HCT116 (cell line): ENCODE measurements at regions not wholly inside any gene's neighbourhood (a gene's known extent, or its start where the extent isn't known, plus 50 kb on each side); places are given as distances from the start of the nearest gene placed in this dataset.

Source experiments
- ATAC-seq: fragments of 200-7000 bp; cut with Tn5 transposase; 2 replicates; pipeline ENCODE4 v1.9.1; 2020; ENCODE audit warnings: mild to moderate bottlenecking, moderate library complexity
- BruUV-seq: library from RNA; stranded (reverse); fragments of 400-500 nt; replicated peaks from 2 replicates; lab custom pipeline; 2021; lab: Mats Ljungman, UMichigan
- CTCF ChIA-PET: fragments of 300-600 bp; sonication (Branson Sonifier 250); formaldehyde crosslinking; loops from one replicate; lab custom pipeline; 2021; ENCODE audit warnings: antibody characterized with exemption; lab: Charles Lee
- POLR2A ChIA-PET: fragments of 300-600, 350-600 bp; sonication (Branson Sonifier 250); formaldehyde crosslinking; loops from one replicate; lab custom pipeline; 2021; ENCODE audit warnings: antibody characterized with exemption; lab: Charles Lee
- RAD21 ChIA-PET, 2 experiments: fragments of 300-600 bp; sonication (Branson Sonifier 250); formaldehyde crosslinking; loops; one replicate each; lab custom pipeline; 2023; ENCODE audit warnings: low total read pairs in 2 of 2; ENCODE audit not compliant: uncharacterized antibody in 2 of 2, unreplicated experiment in 2 of 2, low non-redundant PET in 1 of 2; lab: Charles Lee
- DNase-seq: peaks from one replicate; pipeline ENCODE4 v3.0.0-alpha.2; 2010; ENCODE audit warnings: low read depth, low spot score
- H2AFZ ChIP-seq: fragments of 200-600 bp; shearing (Covaris generic), sonication (generic); 2 replicates; pipeline ENCODE4 v1.6.1; 2017; ENCODE audit warnings: low read depth, mixed run types, mixed read lengths, antibody characterized with exemption, low read length; ENCODE audit not compliant: poor library complexity, severe bottlenecking
- H3K27ac ChIP-seq: 2 replicates; pipeline ENCODE4 v1.5.1; 2012; ENCODE audit warnings: low read depth, low read length
- H3K27me3 ChIP-seq: fragments of 200-600 bp; sonication (generic); 2 replicates; pipeline ENCODE4 v1.6.1; 2016; ENCODE audit warnings: mixed run types, low read length, mixed read lengths; ENCODE audit not compliant: insufficient read depth
- H3K36me3 ChIP-seq, 2 experiments: fragments of 200-500 bp in 1 of 2; fragments of 200-600 bp in 1 of 2; sonication (Bioruptor generic) in 1 of 2; sonication (generic) in 1 of 2; 2 replicates each; pipeline versions ENCODE4 v1.5.1 to v1.6.1; 2014 to 2016; ENCODE audit warnings: low read length in 2 of 2, inconsistent platforms in 1 of 2, mixed read lengths in 1 of 2, mixed run types in 1 of 2; ENCODE audit not compliant: insufficient read depth in 2 of 2, control insufficient read depth in 1 of 2
- H3K4me1 ChIP-seq, 2 experiments: fragments of 200-600 bp in 1 of 2; sonication (generic) in 1 of 2; 2 replicates each; pipeline versions ENCODE4 v1.5.1 to v1.6.1; 2012 to 2017; ENCODE audit warnings: low read length in 2 of 2, inconsistent platforms in 1 of 2, mild to moderate bottlenecking in 1 of 2, mixed read lengths in 1 of 2, mixed run types in 1 of 2, moderate library complexity in 1 of 2; ENCODE audit not compliant: insufficient read depth in 2 of 2, control insufficient read depth in 1 of 2
- H3K4me2 ChIP-seq: fragments of 200-600 bp; sonication (generic); 2 replicates; pipeline ENCODE4 v1.6.1; 2017; ENCODE audit warnings: mixed run types, low read length, mixed read lengths
- H3K4me3 ChIP-seq, 2 experiments: fragments of 200-600 bp in 1 of 2; sonication (generic) in 1 of 2; replicated peaks in 1 of 2; 2 replicates each; pipeline ENCODE4 v1.5.1; 2011 to 2016; ENCODE audit warnings: low read length in 2 of 2, control low read depth in 1 of 2, low read depth in 1 of 2, mild to moderate bottlenecking in 1 of 2, mixed read lengths in 1 of 2, mixed run types in 1 of 2
- H3K79me2 ChIP-seq: fragments of 200-600 bp; sonication (generic); 2 replicates; pipeline ENCODE4 v1.6.1; 2017; ENCODE audit warnings: mild to moderate bottlenecking, mixed run types, low read length, moderate library complexity, mixed read lengths; ENCODE audit not compliant: insufficient read depth
- H3K9ac ChIP-seq: fragments of 200-600 bp; sonication (generic); 2 replicates; pipeline ENCODE4 v1.6.1; 2016; ENCODE audit warnings: low read length, mixed read lengths
- H3K9me2 ChIP-seq: fragments of 200-600 bp; sonication (generic), shearing (Covaris generic); 2 replicates; pipeline ENCODE4 v1.6.1; 2017; ENCODE audit warnings: mixed run types, mild to moderate bottlenecking, moderate library complexity; ENCODE audit not compliant: insufficient read depth
- H3K9me3 ChIP-seq, 2 experiments: fragments of 200-500 bp in 1 of 2; fragments of 200-600 bp in 1 of 2; sonication (Bioruptor generic) in 1 of 2; sonication (generic) in 1 of 2; 2 replicates each; pipeline ENCODE4 v1.6.1; 2014 to 2017; ENCODE audit warnings: low read length in 2 of 2, mixed read lengths in 2 of 2, inconsistent platforms in 1 of 2, low read depth in 1 of 2, mild to moderate bottlenecking in 1 of 2, mixed run types in 1 of 2, moderate library complexity in 1 of 2; ENCODE audit not compliant: control insufficient read depth in 1 of 2, insufficient read depth in 1 of 2
- H4K20me1 ChIP-seq: fragments of 200-600 bp; sonication (generic), shearing (Covaris generic); 2 replicates; pipeline ENCODE4 v1.6.1; 2017; ENCODE audit warnings: mixed run types, mild to moderate bottlenecking, moderate library complexity; ENCODE audit not compliant: insufficient read depth
- JUND ChIP-seq: IDR thresholded peaks from 2 replicates; pipeline ENCODE4 v1.6.1; 2012
- RAD21 ChIP-seq: IDR thresholded peaks from 2 replicates; pipeline ENCODE4 v1.6.1; 2012; ENCODE audit warnings: low read depth, mild to moderate bottlenecking
- SRF ChIP-seq: IDR thresholded peaks from 2 replicates; pipeline ENCODE4 v1.6.1; 2012; ENCODE audit warnings: low read depth
- YY1 ChIP-seq: IDR thresholded peaks from 2 replicates; pipeline ENCODE4 v1.6.1; 2011; ENCODE audit warnings: low read length, low read depth, moderate library complexity, mild to moderate bottlenecking; ENCODE audit not compliant: insufficient replicate concordance; ENCODE audit errors: extremely low read depth
- intact Hi-C: fragments of 100-400 bp; cut with micrococcal nuclease; formaldehyde crosslinking; loops from 2 replicates; pipeline ENCODE4 v1.10.0; 2022
- TF ChIP-seq, protein P1 (sequence below), 3 experiments: fragments of 200-600 bp in 1 of 3; sonication (generic) in 1 of 3; IDR thresholded peaks in 2 of 3; conservative IDR thresholded peaks in 1 of 3; 2 replicates each; pipeline ENCODE4 v1.5.1; 2012 to 2017; ENCODE audit warnings: low read depth in 2 of 3, low read length in 2 of 3, antibody characterized with exemption in 1 of 3, borderline replicate concordance in 1 of 3, control low read depth in 1 of 3, mild to moderate bottlenecking in 1 of 3, mixed read lengths in 1 of 3, mixed run types in 1 of 3, moderate library complexity in 1 of 3; ENCODE audit not compliant: insufficient read depth in 1 of 3
- TF ChIP-seq, protein P2 (sequence below): IDR thresholded peaks from 2 replicates; pipeline ENCODE4 v1.6.1; 2011; ENCODE audit warnings: mild to moderate bottlenecking, low read length, moderate library complexity; ENCODE audit not compliant: insufficient replicate concordance; ENCODE audit errors: extremely low read depth

DNA sequence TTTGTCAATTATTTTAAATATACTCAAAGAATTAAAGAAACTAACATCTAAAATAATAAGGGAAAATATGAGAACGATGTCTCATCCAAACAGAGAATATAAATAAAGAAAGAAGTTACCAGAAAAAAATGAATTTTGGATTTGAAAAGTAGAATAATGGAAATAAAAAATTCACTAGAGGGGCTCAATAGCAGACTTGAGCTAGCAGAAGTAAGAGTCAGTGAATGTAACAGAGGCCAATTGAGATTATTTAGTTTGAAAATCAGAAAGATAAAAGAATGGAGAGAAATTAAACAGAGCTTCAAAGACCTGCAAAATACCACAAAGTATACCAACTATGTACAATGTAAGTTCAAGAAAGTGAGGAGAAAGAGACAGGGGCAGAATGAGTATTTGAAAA is 333.6 kb downstream of the GPD2 start:
- H3K36me3 ChIP-seq: no peaks in the 10 kb centered on the region
- H3K4me2 ChIP-seq: no peak overlapping the region
- H3K27me3 ChIP-seq: no peaks in the 10 kb centered on the region
- ATAC-seq (no peak), DNase-seq (no peak)
- BruUV-seq: no TSS peak
- ChIA-PET POLR2A (no interaction called here), RAD21 (no interaction called here), CTCF (no interaction called here)
- no peak overlapping the region for H3K9ac ChIP-seq
- no peak overlapping the region for H3K4me3 ChIP-seq
- H4K20me1 ChIP-seq: no peaks in the 10 kb centered on the region
- H3K4me1 ChIP-seq: no peaks in the 10 kb centered on the region
- intact Hi-C loops: no loop called here
- no peaks in the 10 kb centered on the region for H3K79me2 ChIP-seq
- no peaks in the 10 kb centered on the region for H3K9me2 ChIP-seq
- H3K27ac ChIP-seq: no peak overlapping the region
- no peaks in the 10 kb centered on the region for H3K9me3 ChIP-seq
- peak overlapping the region; percentile 2 for H2AFZ ChIP-seq
- no peak for TF ChIP-seq YY1
- TF ChIP-seq, protein P1, sequence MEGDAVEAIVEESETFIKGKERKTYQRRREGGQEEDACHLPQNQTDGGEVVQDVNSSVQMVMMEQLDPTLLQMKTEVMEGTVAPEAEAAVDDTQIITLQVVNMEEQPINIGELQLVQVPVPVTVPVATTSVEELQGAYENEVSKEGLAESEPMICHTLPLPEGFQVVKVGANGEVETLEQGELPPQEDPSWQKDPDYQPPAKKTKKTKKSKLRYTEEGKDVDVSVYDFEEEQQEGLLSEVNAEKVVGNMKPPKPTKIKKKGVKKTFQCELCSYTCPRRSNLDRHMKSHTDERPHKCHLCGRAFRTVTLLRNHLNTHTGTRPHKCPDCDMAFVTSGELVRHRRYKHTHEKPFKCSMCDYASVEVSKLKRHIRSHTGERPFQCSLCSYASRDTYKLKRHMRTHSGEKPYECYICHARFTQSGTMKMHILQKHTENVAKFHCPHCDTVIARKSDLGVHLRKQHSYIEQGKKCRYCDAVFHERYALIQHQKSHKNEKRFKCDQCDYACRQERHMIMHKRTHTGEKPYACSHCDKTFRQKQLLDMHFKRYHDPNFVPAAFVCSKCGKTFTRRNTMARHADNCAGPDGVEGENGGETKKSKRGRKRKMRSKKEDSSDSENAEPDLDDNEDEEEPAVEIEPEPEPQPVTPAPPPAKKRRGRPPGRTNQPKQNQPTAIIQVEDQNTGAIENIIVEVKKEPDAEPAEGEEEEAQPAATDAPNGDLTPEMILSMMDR (IDR thresholded peaks at IDR 0.05 in 2 of 3, conservative IDR thresholded peaks at IDR 0.05 in 1 of 3; ENCODE audit: borderline replicate concordance in 1 of 3, insufficient read depth in 1 of 3, low read depth in 2 of 3, low read length in 2 of 3): no peak

DNA sequence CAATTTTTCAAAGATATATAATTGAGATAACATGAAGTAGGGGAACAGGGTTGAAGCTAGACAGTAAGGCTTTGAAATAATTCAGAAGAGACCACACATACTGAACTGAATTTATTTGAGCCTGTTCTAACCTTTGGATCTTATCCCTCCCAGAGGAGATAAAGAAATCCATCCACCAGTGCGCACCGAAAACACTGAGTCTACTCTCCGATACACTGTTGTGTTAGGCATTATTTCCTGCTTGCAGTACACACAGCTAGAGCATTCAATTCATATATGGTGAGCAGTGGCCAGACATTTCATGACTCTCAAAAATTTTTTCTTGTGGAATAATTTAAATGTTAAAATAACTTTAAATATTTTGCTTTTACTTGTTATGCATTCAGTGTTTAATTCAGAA is 342.7 kb downstream of the GPD2 start:
- BruUV-seq: no TSS peak

More for the DNA sequence above, 342.7 kb downstream of the GPD2 start:
- H3K4me2 ChIP-seq: no peak overlapping the region
- DNase-seq (no peak), ATAC-seq (no peak)
- no peaks in the 10 kb centered on the region for H4K20me1 ChIP-seq
- ChIA-PET RAD21 (no interaction called here), POLR2A (no interaction called here), CTCF (no interaction called here)
- H3K36me3 ChIP-seq: no peaks in the 10 kb centered on the region
- H3K79me2 ChIP-seq: no peaks in the 10 kb centered on the region
- H3K9me3 ChIP-seq: no peaks in the 10 kb centered on the region
- H3K9me2 ChIP-seq: no peaks in the 10 kb centered on the region
- H3K9ac ChIP-seq: no peak overlapping the region
- no peak overlapping the region for H2AFZ ChIP-seq
- no peaks in the 10 kb centered on the region for H3K27me3 ChIP-seq
- no peak overlapping the region for H3K4me3 ChIP-seq
- TF ChIP-seq JUND (no peak), RAD21 (no peak), SRF (no peak)
- TF ChIP-seq, protein P2, sequence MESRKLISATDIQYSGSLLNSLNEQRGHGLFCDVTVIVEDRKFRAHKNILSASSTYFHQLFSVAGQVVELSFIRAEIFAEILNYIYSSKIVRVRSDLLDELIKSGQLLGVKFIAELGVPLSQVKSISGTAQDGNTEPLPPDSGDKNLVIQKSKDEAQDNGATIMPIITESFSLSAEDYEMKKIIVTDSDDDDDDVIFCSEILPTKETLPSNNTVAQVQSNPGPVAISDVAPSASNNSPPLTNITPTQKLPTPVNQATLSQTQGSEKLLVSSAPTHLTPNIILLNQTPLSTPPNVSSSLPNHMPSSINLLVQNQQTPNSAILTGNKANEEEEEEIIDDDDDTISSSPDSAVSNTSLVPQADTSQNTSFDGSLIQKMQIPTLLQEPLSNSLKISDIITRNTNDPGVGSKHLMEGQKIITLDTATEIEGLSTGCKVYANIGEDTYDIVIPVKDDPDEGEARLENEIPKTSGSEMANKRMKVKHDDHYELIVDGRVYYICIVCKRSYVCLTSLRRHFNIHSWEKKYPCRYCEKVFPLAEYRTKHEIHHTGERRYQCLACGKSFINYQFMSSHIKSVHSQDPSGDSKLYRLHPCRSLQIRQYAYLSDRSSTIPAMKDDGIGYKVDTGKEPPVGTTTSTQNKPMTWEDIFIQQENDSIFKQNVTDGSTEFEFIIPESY: no peak
- H3K27ac ChIP-seq: no peak overlapping the region
- H3K4me1 ChIP-seq: no peaks in the 10 kb centered on the region
- intact Hi-C loops: no loop called here
